ENCODE measurements at regions not wholly inside any gene's neighbourhood (a gene's known extent, or its start where the extent isn't known, plus 50 kb on each side); places are given as distances from the start of the nearest gene placed in this dataset.

- no peak for TF ChIP-seq SFPQ (IDR thresholded peaks at IDR 0.05; ENCODE audit: low read depth, low read length)
- TF ChIP-seq COPS2 (conservative IDR thresholded peaks at IDR 0.05) = no peak
- TF ChIP-seq RCOR1 (IDR thresholded peaks at IDR 0.05; ENCODE audit: borderline replicate concordance in 1 of 2, low read depth in 2 of 2, low read length in 2 of 2) = peak; percentile 97 to 99
- TF ChIP-seq PML (IDR thresholded peaks at IDR 0.05; ENCODE audit: low read length) = peak; percentile 100
- peak; percentile 73 for TF ChIP-seq MAFF (IDR thresholded peaks at IDR 0.05; ENCODE audit: low read length)
- 0 out of 4 replicates have a peak, but pooled peaks of 1 of the 2 experiments have one; percentile 37 for TF ChIP-seq FOXA3 (CRISPR knock-in tag; conservative IDR thresholded peaks at IDR 0.05 in 1 of 2, IDR thresholded peaks at IDR 0.05 in 1 of 2)
- TF ChIP-seq, protein P1, sequence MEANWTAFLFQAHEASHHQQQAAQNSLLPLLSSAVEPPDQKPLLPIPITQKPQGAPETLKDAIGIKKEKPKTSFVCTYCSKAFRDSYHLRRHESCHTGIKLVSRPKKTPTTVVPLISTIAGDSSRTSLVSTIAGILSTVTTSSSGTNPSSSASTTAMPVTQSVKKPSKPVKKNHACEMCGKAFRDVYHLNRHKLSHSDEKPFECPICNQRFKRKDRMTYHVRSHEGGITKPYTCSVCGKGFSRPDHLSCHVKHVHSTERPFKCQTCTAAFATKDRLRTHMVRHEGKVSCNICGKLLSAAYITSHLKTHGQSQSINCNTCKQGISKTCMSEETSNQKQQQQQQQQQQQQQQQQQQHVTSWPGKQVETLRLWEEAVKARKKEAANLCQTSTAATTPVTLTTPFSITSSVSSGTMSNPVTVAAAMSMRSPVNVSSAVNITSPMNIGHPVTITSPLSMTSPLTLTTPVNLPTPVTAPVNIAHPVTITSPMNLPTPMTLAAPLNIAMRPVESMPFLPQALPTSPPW (CRISPR knock-in tag; IDR thresholded peaks at IDR 0.05) = peak; percentile 74
- TF ChIP-seq NONO (IDR thresholded peaks at IDR 0.05; ENCODE audit: low read depth in 2 of 2, low read length in 1 of 2) = peak in 1 of 2 experiments; percentile 95; a peak in 2 of 4 replicates
- TF ChIP-seq, protein P2, sequence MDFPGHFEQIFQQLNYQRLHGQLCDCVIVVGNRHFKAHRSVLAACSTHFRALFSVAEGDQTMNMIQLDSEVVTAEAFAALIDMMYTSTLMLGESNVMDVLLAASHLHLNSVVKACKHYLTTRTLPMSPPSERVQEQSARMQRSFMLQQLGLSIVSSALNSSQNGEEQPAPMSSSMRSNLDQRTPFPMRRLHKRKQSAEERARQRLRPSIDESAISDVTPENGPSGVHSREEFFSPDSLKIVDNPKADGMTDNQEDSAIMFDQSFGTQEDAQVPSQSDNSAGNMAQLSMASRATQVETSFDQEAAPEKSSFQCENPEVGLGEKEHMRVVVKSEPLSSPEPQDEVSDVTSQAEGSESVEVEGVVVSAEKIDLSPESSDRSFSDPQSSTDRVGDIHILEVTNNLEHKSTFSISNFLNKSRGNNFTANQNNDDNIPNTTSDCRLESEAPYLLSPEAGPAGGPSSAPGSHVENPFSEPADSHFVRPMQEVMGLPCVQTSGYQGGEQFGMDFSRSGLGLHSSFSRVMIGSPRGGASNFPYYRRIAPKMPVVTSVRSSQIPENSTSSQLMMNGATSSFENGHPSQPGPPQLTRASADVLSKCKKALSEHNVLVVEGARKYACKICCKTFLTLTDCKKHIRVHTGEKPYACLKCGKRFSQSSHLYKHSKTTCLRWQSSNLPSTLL (IDR thresholded peaks at IDR 0.05) = peak; percentile 53; the same call in 1 of the 2 replicates
- no peak for TF ChIP-seq ZNF830 (CRISPR knock-in tag; IDR thresholded peaks at IDR 0.05)
- TF ChIP-seq LCOR (CRISPR knock-in tag; IDR thresholded peaks at IDR 0.05) = peak; percentile 97
- 0 out of 2 replicates have a peak, but pooled peaks have one; percentile 24 for TF ChIP-seq HNRNPL (IDR thresholded peaks at IDR 0.05; ENCODE audit: low read depth, low read length)
- 0 out of 2 replicates have a peak, but pooled peaks have one; percentile 11 for TF ChIP-seq PTRF (tag; IDR thresholded peaks at IDR 0.05)
- peak; percentile 55; the same call in 1 of the 2 replicates for TF ChIP-seq KLF6 (CRISPR knock-in tag; IDR thresholded peaks at IDR 0.05; ENCODE audit: borderline replicate concordance)
- TF ChIP-seq ZNF766 (CRISPR knock-in tag; conservative IDR thresholded peaks at IDR 0.05) = peak; percentile 96
- TF ChIP-seq MTA1 (IDR thresholded peaks at IDR 0.05; ENCODE audit: borderline replicate concordance) = peak; percentile 95
- no peak for TF ChIP-seq PBX2 (CRISPR knock-in tag; IDR thresholded peaks at IDR 0.05; ENCODE audit: low read depth)
- TF ChIP-seq PBX2 (tag; conservative IDR thresholded peaks at IDR 0.05; ENCODE audit: low read depth) = peak; percentile 100
Measured at GRCh38 chr7:16268821-16269768, 152.2 kb downstream of the CRPPA start (continued).
